ENCODE measurements at regions not wholly inside any gene's neighbourhood (a gene's known extent, or its start where the extent isn't known, plus 50 kb on each side); places are given as distances from the start of the nearest gene placed in this dataset.

DNA sequence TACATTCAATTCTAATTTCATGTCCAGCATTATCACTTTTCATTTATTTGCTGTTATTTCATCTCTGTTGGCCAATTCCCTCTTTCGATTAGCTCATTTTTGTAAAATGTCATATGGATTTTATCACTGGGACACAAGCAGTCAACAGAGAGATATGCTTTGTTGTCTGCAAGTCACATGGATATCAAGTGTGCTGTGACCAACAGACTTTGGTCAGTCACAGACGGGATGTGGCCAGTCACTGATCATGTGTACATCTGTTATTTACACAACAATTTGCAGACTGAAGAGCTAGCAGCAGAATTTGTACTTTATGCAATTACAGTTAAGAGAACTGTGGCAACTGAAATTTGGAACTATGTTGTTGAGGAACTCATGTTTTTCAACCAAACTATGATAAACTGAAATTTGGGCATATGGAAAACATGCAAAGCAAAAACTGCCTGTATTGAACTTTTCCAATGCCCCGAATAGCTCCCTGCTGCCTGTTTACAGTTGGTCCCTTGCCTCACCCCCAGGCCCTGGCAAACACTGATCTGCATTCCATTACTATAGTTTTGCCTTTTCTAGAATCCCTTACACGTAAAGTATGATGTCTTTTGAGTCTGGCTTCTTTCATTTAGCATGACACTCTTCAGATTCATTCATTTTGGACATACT, 104.4 kb downstream of the RPL22L1 start (continued):
- TF ChIP-seq HNRNPL (IDR thresholded peaks at IDR 0.05; ENCODE audit: low read depth, low read length), result no peak
- no peak for TF ChIP-seq NUFIP1 (IDR thresholded peaks at IDR 0.05; ENCODE audit: partially characterized antibody)
- no peak for TF ChIP-seq DNMT1 (IDR thresholded peaks at IDR 0.05)
- TF ChIP-seq RCOR1 (IDR thresholded peaks at IDR 0.05; ENCODE audit: borderline replicate concordance in 1 of 2, low read depth in 2 of 2, low read length in 2 of 2), result peak in 1 of 2 experiments; percentile 50; a peak in 1 of 4 replicates
- no peak for TF ChIP-seq C11orf30 (IDR thresholded peaks at IDR 0.05; ENCODE audit: low read depth)
- peak; percentile 85 for TF ChIP-seq ARID1B (IDR thresholded peaks at IDR 0.05)
- no peak for TF ChIP-seq CEBPG (CRISPR knock-in tag; IDR thresholded peaks at IDR 0.05)
- peak; percentile 85 to 92 for TF ChIP-seq CEBPG (tag; conservative IDR thresholded peaks at IDR 0.05 in 1 of 2, IDR thresholded peaks at IDR 0.05 in 1 of 2)
- peak in 1 of 2 experiments; percentile 53; a peak in 2 of 4 replicates for TF ChIP-seq HDAC1 (IDR thresholded peaks at IDR 0.05)
- TF ChIP-seq GATAD2A (IDR thresholded peaks at IDR 0.05), result no peak
- no peak for TF ChIP-seq ZNF277 (CRISPR knock-in tag; IDR thresholded peaks at IDR 0.05; ENCODE audit: borderline replicate concordance)
- TF ChIP-seq ZNF589 (CRISPR knock-in tag; IDR thresholded peaks at IDR 0.05; ENCODE audit: low read depth), result peak; percentile 77; the same call in 1 of the 2 replicates
- no peak for TF ChIP-seq TAF15 (IDR thresholded peaks at IDR 0.05; ENCODE audit: low read depth, low read length)
- no peak for TF ChIP-seq CREB5 (CRISPR knock-in tag; IDR thresholded peaks at IDR 0.05)
- peak in 1 of 2 experiments; percentile 32; a peak in 1 of 4 replicates for TF ChIP-seq TBL1XR1 (IDR thresholded peaks at IDR 0.05; ENCODE audit: low read length in 2 of 2)
- TF ChIP-seq PTBP1 (IDR thresholded peaks at IDR 0.05; ENCODE audit: low read depth, low read length), result no peak
- TF ChIP-seq TARDBP (IDR thresholded peaks at IDR 0.05), result no peak
- TF ChIP-seq, protein P1, sequence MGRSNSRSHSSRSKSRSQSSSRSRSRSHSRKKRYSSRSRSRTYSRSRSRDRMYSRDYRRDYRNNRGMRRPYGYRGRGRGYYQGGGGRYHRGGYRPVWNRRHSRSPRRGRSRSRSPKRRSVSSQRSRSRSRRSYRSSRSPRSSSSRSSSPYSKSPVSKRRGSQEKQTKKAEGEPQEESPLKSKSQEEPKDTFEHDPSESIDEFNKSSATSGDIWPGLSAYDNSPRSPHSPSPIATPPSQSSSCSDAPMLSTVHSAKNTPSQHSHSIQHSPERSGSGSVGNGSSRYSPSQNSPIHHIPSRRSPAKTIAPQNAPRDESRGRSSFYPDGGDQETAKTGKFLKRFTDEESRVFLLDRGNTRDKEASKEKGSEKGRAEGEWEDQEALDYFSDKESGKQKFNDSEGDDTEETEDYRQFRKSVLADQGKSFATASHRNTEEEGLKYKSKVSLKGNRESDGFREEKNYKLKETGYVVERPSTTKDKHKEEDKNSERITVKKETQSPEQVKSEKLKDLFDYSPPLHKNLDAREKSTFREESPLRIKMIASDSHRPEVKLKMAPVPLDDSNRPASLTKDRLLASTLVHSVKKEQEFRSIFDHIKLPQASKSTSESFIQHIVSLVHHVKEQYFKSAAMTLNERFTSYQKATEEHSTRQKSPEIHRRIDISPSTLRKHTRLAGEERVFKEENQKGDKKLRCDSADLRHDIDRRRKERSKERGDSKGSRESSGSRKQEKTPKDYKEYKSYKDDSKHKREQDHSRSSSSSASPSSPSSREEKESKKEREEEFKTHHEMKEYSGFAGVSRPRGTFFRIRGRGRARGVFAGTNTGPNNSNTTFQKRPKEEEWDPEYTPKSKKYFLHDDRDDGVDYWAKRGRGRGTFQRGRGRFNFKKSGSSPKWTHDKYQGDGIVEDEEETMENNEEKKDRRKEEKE (IDR thresholded peaks at IDR 0.05; ENCODE audit: borderline replicate concordance in 1 of 2, control insufficient read depth in 1 of 2, low read depth in 2 of 2, low read length in 1 of 2), result no peak
- TF ChIP-seq SOX6 (IDR thresholded peaks at IDR 0.05), result peak; percentile 95
- TF ChIP-seq SMARCE1 (IDR thresholded peaks at IDR 0.05), result peak; percentile 61; the same call in 1 of the 2 replicates
- peak; percentile 72; the same call in 1 of the 2 replicates for TF ChIP-seq JUND (IDR thresholded peaks at IDR 0.05; ENCODE audit: borderline replicate concordance, low read depth, low read length)
- peak; percentile 55; the same call in 1 of the 3 replicates for TF ChIP-seq JUND (tag; IDR thresholded peaks at IDR 0.05; ENCODE audit: borderline replicate concordance, low read depth, low read length)
- TF ChIP-seq IRF9 (tag; IDR thresholded peaks at IDR 0.05), result peak; percentile 40; the same call in 1 of the 2 replicates

Data from K562 (cell line).